ENCODE measurements at regions not wholly inside any gene's neighbourhood (a gene's known extent, or its start where the extent isn't known, plus 50 kb on each side); places are given as distances from the start of the nearest gene placed in this dataset.
A peak's percentile ranks its signal among the peaks of the same experiment; 100 is the strongest.

GRCh38 chr2:182611009-182611408, 105.0 kb upstream of the DNAJC10 start:
- Histone ChIP-seq H3K4me1 (ENCODE audit: low read depth) (peaks cover 6% of the 10 kb centered on the region), H3K27ac (no peak overlapping the region), H3K4me3 (no peak overlapping the region), H3K27me3 (no peaks in the 10 kb centered on the region), H3K9me3 (ENCODE audit: low read depth) (no peaks in the 10 kb centered on the region), H3K36me3 (no peaks in the 10 kb centered on the region)
- no peak for DNase-seq (ENCODE audit: low read depth in 1 of 2, low spot score in 1 of 2)
- TF ChIP-seq CTCF (IDR thresholded peaks at IDR 0.05; ENCODE audit: low read depth, low read length) = no peak

GRCh38 chr2:182615036-182615435, 101.0 kb upstream of the DNAJC10 start:
- Histone ChIP-seq H3K4me3 (no peak overlapping the region), H3K27me3 (no peaks in the 10 kb centered on the region), H3K4me1 (ENCODE audit: low read depth) (peaks cover 6% of the 10 kb centered on the region), H3K9me3 (ENCODE audit: low read depth) (no peaks in the 10 kb centered on the region), H3K27ac (no peak overlapping the region), H3K36me3 (no peaks in the 10 kb centered on the region)
- TF ChIP-seq CTCF (IDR thresholded peaks at IDR 0.05; ENCODE audit: low read depth, low read length) = no peak
- DNase-seq (ENCODE audit: low read depth in 1 of 2, low spot score in 1 of 2) = no peak

- peak in 1 of 2 donors; percentile 71 for DNase-seq (ENCODE audit: low read depth in 1 of 2, low spot score in 1 of 2)
- no peaks in the 10 kb centered on the region for H3K36me3 ChIP-seq
- no peak overlapping the region for H3K4me3 ChIP-seq
- peaks cover 3% of the 10 kb centered on the region for H3K4me1 ChIP-seq (ENCODE audit: low read depth)
- H3K27me3 ChIP-seq = no peaks in the 10 kb centered on the region
- H3K27ac ChIP-seq = no peak overlapping the region
- no peaks in the 10 kb centered on the region for H3K9me3 ChIP-seq (ENCODE audit: low read depth)
- no peak for TF ChIP-seq CTCF (IDR thresholded peaks at IDR 0.05; ENCODE audit: low read depth, low read length)
Observed at GRCh38 chr2:182616471-182617393, 99.3 kb upstream of the DNAJC10 start.

GRCh38 chr2:182618672-182619079, 97.4 kb upstream of the DNAJC10 start:
- DNase-seq (ENCODE audit: low read depth in 1 of 2, low spot score in 1 of 2) = peak in 1 of 2 donors; percentile 70
- Histone ChIP-seq H3K27ac (no peak overlapping the region), H3K4me3 (no peak overlapping the region)

GRCh38 chr2:182619276-182619675, 96.8 kb upstream of the DNAJC10 start:
- TF ChIP-seq CTCF (IDR thresholded peaks at IDR 0.05; ENCODE audit: low read depth, low read length) = no peak
- Histone ChIP-seq H3K4me1 (ENCODE audit: low read depth) (no peaks in the 10 kb centered on the region), H3K9me3 (ENCODE audit: low read depth) (no peaks in the 10 kb centered on the region), H3K27ac (no peak overlapping the region), H3K36me3 (no peaks in the 10 kb centered on the region), H3K4me3 (no peak overlapping the region), H3K27me3 (no peaks in the 10 kb centered on the region)
- peak in 1 of 2 donors; percentile 29 for DNase-seq (ENCODE audit: low read depth in 1 of 2, low spot score in 1 of 2)

More at GRCh38 chr2:182618672-182619079, 97.4 kb upstream of the DNAJC10 start:
- Histone ChIP-seq H3K27me3 (no peaks in the 10 kb centered on the region), H3K4me1 (ENCODE audit: low read depth) (no peaks in the 10 kb centered on the region), H3K36me3 (no peaks in the 10 kb centered on the region), H3K9me3 (ENCODE audit: low read depth) (no peaks in the 10 kb centered on the region)
- TF ChIP-seq CTCF (IDR thresholded peaks at IDR 0.05; ENCODE audit: low read depth, low read length) = no peak

All from cardiac muscle cell (in vitro differentiated cells and primary cell).